NOMO-1 (cell line): ENCODE measurements at regions not wholly inside any gene's neighbourhood (a gene's known extent, or its start where the extent isn't known, plus 50 kb on each side); places are given as distances from the start of the nearest gene placed in this dataset.
"Not testable (repeated sequence)": the region's sequence is repeated elsewhere in the genome, so short reads cannot be mapped to it uniquely, and the experiment has no call there.

Source experiments
- DNase-seq, 2 experiments: peaks; one replicate each; lab custom pipeline; 2025; ENCODE audit not compliant: unreplicated experiment in 2 of 2; lab: John Stamatoyannopoulos, UW

DNA sequence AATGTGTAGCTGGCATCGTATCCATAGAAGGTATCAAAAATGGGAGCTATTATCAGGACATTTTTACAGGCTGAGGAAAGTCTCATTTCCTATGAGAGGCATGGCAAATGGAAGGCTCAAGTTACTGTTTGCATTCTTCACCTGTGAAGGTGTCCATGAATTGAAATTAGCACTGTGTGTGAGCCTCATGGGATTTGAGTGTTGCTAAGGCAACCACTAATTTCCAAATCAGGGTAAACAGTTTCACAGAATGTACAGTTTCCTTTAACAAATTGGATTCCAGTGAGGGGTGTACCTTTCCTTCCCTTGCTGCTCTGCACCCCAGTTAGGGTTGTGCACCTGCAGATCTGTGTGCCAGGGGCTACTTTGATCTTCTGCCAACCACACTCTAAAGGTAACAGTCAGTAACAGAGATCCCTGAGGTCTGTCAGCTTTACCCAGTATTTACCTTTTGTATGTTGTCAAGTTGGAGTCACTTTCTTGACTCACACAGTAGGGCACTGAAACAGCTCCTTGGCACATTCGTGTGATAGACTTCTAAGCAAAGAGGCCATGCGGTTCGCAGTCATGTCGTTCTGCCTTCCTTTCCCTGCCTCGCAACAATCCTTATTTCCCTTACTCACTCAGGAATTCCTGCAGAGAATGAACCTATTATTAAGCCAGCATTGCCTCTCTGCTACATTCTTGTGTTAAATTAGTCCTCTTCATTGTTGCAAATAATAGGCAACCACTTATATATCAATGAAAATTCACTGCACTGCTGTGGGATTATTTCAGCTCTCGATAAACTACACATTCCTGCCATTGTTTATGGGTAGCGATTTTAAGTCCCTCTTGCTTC lies 129.8 kb upstream of the GBE1 start:
- no peak for DNase-seq

DNA sequence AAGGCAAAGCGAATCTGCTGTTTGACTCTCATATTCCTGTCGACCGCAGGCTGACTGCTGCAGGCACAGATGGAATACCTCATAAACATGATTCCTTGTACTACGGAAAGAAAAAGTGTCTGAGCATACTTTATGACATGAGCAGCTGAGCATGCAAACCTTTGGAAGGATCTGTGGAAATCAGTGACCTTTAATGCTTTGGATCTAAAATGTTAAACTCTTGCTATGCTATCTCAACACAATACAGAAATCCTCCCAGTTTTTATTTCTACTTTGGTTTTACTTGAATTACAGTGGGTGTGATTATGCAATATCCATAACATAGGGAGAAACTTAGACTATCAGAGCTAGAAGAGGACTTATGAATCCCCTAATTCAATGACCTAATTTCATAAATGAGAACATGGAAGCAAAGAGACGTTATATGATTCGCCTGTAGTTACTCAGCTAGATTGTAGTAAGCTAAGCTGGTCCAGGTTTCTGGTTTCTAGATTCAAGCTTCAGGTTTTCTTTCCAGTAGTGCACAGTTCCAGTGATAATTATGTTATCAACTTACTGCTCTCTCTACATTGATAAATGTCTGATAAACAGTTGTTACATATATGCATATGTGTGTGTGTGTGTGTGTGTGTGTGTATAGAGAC lies 127.6 kb upstream of the GBE1 start:
- DNase-seq: no peak

DNA sequence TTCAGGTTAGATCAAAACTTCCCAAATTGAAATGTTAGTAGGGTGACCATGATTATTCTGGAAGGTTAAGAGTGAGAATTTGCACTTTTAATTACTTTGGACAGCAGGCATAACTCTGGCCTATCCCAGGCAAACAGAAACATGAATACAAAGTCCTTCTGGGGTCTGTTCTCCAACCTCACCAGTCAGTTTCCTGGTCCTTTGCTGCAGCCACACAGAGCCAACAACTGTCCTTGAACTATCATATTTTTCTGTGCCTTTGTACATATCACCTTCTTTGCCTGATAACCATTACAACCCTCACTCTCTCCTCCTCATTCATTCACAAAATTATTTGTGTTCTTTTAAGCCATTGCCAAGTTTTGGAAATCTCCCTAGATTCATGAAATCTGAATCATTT lies 126.0 kb upstream of the GBE1 start:
- DNase-seq: no peak

DNA sequence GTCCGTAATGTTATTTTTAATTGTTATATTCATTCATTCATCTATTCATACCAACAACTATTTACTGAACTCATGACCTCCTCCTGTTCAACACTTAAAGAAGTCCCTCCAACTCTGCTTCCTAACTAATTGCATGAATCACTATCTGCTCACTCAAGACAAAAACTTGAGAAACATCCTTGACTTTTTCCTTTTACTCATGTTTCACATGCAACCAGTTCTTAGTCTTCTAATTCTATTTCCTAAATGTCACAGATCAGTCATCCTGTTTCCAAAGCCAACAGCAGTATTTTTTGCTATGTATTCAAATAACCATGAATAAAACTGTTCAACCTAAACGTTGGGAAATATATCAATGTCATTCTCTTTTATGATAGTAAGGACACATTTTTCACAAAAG lies 124.6 kb upstream of the GBE1 start:
- no peak for DNase-seq

DNA sequence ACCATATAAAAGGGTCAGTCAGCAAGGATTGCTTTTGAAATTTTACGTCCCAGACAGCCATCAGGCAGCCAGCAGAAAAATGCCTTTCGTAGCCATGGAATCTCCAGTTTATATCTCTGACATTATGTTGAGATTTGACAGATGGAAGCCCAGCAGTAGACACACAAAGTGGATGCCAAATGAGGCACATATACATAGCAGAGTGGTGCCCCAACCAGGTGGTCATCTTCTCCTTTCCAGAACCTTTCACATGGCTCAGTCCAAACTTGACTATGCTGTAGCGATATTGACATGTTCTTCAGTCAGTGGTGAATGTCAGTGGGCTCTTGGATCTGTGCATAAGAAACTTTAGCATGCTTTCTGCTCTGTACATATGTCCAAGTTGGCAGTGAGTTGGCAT lies 123.3 kb upstream of the GBE1 start:
- no peak for DNase-seq

DNA sequence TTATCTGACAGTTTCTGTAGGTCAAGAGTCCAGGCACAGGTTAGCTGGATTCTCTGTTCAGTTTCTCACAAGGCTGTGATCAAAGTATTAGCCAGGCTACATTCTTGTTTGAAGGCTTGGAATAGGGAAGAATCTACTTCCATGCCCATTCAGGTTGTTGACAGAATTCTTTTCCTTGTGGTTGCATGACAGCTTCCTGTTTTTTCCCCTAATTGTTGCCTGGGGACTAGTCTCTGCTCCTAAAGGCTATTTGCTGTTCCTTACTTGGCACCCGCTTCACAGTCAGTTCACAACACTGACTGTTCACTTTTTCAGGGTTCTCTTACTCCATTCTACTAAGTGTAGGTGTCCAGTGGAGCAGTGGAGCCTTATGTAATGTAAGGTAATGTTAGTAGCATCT lies 115.4 kb upstream of the GBE1 start:
- no peak for DNase-seq

DNA sequence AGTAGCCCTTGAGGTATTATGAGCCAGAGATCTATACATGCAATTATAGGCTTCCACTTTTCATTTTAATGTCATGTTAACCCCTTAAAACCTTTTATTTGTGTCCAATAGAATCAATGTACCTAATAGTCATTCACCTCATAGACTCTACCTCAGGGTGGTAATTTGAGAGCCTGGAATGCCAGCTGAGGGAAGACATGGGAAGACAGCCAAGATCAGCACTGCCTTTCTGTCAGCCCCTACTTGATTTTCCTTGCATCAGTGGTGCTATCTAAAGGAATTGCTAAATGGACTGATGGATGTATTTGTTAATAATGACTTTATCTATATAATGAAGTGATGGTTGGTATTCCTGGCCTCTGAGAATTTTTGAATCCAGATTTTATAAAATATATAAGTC lies 113.3 kb upstream of the GBE1 start:
- no peak for DNase-seq

DNA sequence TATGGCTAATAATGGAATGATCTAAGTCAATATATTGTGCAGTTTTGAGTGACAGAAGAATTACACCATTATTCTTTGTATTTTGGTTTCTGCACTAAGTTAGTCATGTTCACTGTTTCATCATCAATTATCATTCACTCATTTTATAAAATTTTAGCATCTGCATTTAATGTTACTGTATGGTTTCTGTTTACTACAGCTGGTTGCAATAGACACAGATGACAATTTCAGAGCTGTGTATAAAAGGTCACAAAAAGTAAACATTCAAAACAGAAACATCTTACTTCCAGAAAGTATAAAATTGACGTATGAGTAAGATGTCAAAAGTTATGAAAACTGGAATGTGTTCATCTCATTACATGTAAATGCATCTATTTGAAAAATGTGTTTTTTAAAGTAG lies 111.1 kb upstream of the GBE1 start:
- no peak for DNase-seq

DNA sequence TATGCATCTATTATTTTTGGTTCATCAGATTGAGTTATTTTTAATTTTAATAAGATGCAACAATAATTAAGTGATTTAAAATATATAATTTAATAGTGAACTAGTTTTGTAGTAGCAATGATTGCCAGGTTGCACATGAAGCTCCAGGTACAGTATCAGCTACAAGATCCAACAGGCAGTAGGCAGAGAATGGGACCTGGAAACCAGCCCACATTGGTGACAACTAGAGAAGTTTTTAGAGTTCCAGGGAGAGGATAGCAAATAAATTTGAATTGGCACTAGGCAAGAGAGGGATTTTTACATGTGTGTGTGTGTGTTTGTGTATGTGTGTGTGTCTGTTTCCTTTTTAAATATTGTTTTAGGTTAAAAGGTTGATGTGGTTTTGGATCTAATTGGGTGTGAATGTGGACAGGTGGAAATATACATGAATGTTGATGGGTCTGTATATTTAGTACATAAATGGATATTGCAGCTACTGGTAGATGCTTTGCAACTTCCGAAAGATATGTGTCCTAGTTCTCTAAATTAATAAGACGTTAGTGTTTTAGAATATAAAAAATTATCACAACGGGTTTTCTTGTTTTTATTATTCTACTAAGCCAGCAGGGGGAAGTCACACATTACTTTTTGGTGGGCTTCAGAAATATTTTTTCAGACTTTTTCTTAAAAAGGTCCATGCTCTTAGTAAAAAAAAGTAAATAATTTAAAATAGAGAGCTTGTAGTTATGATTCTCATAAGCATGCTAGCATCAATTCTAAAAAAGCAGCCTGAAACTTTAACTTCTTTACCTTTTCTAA lies 110.1 kb upstream of the GBE1 start:
- no peak for DNase-seq

DNA sequence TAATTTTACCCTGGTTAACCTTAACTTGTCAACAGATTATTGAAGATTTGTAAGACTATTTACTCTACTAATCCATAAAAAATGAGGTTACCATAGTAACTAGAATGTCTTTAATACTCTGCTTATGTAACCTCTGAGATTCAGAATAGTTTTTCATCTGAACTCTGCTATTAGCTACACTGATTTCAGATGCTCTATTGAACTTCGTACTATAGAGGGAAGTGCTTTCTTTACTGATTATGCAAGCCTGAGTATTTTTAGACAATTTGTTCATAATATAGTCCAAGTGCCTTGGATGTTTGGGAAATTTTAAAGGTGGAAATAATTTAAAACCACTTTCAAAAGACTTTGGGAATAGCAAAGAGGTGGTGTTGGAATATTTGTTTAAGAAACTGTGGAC lies 107.9 kb upstream of the GBE1 start:
- peak in 1 of 2 experiments; percentile 14 for DNase-seq

DNA sequence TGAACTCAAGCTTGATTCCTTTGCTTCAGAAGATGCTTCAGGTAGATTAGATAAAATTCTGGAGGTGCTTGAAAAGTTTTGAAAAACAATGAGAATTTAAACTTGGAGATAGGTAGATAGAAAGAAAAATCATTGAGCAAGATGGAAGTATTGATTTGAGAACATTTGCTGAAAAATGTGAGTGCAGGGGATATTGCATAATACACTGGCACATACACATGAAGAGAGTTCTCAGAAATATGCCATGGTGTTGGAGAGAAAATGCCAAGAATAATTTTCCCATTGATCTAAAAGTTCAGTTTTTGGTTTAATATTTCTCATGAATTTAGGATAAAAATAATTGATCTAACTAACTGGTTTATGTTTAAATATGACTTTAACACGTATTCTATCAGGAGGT lies 107.2 kb upstream of the GBE1 start:
- no peak for DNase-seq

DNA sequence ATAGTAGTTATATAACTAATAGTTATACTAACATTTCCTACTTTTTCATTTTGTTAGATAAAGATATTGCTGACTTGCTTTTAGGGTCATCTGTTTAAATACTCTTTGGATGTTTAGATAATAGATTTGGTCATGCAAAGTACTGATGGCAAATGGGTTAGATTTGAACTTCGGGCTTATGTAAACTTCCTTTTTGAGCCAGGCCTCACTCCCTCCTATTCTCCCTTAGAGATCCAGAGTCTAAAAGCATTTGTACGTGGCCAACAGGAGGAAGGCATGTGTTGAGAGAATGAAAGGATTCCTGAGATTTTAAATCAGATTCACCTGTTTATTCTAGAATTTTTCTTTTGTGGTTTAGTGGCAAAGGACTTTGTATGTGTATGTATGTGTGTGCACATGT lies 106.4 kb upstream of the GBE1 start:
- no peak for DNase-seq

DNA sequence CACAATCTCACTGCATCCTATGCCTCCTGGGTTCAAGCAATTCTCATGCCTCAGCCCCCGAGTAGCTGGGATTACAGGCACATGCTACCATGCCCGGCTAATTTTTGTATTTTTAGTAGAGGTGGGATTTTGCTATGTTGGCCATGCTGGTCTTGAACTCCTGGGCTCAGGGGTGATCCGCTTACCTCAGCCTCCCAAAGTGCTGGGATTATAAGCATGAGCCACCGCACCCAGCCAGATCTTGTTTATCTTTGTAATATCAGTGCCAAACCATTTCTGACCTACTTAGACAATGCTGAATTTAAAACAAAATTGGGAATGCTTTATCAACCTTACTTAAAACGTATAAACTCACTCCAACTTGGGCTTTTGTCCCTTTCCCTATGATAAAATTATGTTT lies 103.7 kb upstream of the GBE1 start:
- DNase-seq: not testable (repeated sequence)

DNA sequence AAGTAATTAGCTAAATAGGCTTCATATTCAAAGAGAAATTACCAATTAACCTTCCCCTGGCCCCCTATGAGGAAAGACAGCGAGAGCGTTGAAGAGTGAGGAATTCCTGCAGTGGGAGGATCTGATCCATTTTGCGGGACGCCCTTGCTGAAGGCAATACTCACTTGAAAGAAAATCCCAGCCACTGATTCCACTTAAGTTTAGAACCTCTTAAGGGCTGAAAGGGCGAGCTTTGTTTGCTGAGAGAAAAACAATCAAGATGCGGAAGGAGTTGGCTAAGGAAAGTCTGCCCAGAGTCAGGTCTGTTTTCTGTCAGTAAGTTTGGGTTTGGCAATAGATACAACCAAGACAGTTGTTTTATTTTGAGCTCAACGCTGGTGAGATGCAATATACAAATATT lies 102.8 kb upstream of the GBE1 start:
- peak in 1 of 2 experiments; percentile 4 for DNase-seq

DNA sequence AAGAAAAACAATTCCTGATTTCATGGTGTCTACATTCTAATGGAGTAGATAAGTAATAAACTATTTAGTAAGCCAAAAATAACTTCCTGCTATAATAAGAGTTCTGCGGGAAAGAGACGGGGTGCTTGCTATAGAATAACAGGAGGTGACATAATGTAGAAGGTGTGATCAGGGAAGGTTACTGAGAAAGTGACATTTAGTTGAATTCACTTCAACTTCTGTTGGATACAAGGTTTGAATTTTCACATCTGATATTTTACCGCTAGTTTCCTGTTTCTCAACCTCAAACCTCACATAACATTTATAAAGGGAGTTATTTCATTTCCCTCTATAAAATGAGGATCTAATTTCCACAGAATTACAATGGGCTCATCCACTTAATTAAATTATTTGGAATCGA lies 102.3 kb upstream of the GBE1 start:
- peak in 1 of 2 experiments; percentile 17 for DNase-seq

DNA sequence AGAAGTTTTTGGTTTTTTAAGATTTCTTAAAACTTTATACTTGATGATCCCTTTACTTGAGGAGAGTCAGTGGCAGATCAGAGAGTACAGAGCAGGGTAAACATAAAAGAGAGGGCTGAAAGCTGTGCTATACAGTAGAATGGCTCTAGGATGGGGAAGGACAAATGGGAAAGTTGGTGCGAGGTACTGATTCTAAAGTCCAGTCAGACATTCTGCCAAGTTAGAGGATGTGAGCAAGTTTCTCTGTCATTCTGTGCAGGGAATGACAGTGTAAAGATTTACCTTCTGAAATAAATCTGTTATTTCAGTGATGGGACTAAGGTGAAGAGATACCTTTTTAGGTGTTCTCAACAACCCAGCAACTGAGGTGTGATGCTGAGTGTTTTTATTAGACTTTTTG lies 100.1 kb upstream of the GBE1 start:
- DNase-seq: no peak

DNA sequence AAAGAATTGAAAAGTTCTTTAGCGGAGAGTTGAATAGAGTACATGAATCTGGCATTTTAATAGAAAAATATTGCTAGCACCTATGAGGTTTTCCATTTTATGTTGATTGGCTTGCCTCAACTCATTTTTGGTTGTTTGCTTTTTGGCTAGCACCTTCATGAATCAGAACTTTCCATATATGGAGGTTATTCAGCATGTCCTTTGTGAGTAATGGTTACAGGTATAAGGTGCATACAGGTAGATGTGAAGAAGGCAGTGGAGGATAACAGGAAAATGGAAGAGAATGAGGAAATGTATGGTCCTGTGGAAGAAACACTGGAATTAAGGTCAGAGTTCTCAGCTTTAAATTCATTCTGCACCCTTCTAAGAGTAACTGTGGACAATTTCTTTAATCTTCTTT lies 98.1 kb upstream of the GBE1 start:
- DNase-seq: no peak

DNA sequence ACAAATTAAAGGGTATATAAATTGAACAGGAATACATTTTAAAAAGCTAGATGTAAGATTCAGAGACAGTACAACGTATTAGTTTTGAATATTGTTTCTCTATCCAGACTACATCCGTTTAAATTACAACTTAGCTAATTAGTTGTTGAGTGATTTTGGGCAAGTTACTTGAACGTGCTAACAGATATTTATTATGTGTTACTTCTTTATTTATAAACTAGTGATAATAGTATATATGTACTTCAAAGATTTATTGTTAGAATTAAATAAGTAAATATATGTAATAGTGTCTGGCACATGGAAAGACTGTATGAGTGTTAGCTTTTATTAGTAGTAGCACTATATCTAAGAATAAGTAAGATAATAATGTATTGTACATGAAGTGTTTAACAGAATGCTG lies 92.0 kb upstream of the GBE1 start:
- DNase-seq: no peak

DNA sequence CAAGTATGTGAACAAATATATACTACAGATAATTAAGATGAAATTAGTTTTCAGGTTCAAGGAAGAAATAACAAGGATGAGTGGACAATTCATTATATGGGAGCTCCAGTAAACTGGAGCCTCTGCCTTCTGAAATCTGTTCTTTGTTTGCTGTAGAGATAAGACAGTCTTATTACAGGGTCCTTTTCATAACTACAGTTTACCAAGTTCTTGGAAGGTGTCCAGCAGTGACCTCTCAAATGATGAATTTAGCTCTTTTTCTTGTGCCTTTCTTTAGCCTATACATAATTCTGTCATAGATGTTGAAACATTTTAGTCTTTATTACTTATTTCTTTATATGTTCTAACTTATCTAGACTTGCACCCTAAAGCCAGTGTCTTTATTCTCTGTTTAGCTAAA lies 89.7 kb upstream of the GBE1 start:
- DNase-seq: no peak

DNA sequence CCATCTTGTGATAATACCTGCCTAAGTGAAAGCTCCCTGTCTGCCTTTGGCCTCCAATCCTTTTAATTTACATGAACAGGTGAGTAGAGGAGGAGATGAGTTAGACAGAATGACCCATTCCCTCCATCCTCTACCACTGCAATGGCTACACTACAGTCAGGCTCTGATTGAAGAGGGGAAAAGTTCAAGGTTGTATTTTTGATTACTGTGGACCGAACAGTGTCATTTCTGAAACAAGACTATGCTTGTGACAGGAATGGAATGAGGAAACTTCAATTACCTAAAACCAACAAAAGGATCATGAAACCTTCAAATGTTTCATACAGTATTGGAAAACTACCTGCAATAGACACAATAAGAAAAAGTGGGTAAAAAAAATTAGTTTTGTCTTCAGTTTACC lies 85.5 kb upstream of the GBE1 start:
- no peak for DNase-seq

DNA sequence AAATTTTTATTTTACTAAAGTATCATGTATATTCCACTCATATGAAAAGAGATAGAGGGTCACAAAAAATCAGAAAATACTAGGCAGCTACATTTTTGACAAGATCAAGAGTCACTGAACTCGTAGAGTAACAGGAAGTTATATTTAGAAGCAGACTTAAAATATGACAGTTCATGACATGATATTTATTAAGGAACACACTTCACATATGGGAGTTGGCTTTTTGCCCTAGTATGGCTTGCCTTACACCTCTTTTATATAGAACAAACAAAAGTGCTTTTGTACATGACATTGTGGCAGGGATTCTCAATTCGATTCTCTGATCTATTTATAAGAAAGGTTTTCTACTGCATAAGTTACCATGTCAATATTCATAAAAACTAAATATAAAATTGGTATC lies 80.1 kb upstream of the GBE1 start:
- peak in 1 of 2 experiments; percentile 27 for DNase-seq
